H1 (cell line): ENCODE measurements at regions not wholly inside any gene's neighbourhood (a gene's known extent, or its start where the extent isn't known, plus 50 kb on each side); places are given as distances from the start of the nearest gene placed in this dataset.

ENCODE experiments used
- CTCF ChIA-PET: fragments of 300-600 bp; sonication (Branson Sonifier 250); formaldehyde crosslinking; loops from one replicate; lab custom pipeline; 2021; ENCODE audit not compliant: partially characterized antibody; lab: Charles Lee
- POLR2A ChIA-PET: fragments of 300-600 bp; sonication (Branson Sonifier 250); formaldehyde crosslinking; loops from one replicate; lab custom pipeline; 2021; ENCODE audit warnings: inconsistent platforms; ENCODE audit not compliant: partially characterized antibody; lab: Charles Lee
- DNase-seq, 2 experiments: peaks; one replicate each; pipeline versions ENCODE4 v3.0.0 to v3.0.0-alpha.2; 2010 to 2022; ENCODE audit warnings: low spot score in 2 of 2, low read depth in 1 of 2, mixed read lengths in 1 of 2
- FAIRE-seq: peaks from 2 replicates; lab custom pipeline; 2011; peaks lifted over from hg19 to GRCh38; lab: Jason Lieb, UNC
- H2AFZ ChIP-seq: 2 replicates; pipeline ENCODE4 v1.8.1; 2012; ENCODE audit warnings: low read length, inconsistent platforms
- H2AK5ac ChIP-seq: 2 replicates; pipeline ENCODE4 v1.6.1; 2013; ENCODE audit warnings: low read depth, low read length
- H2BK120ac ChIP-seq: replicated peaks from 2 replicates; pipeline ENCODE3; 2013; ENCODE audit warnings: low read depth, low read length, inconsistent platforms
- H2BK12ac ChIP-seq: 2 replicates; pipeline ENCODE4 v1.6.1; 2013; ENCODE audit warnings: low read depth, low read length
- H2BK15ac ChIP-seq: 2 replicates; pipeline ENCODE4 v1.6.1; 2013; ENCODE audit warnings: low read length
- H2BK20ac ChIP-seq: 2 replicates; pipeline ENCODE4 v1.6.1; 2013; ENCODE audit warnings: low read length
- H2BK5ac ChIP-seq: 2 replicates; pipeline ENCODE4 v1.6.1; 2013; ENCODE audit warnings: low read depth, low read length
- H3K14ac ChIP-seq: 2 replicates; pipeline ENCODE4 v1.6.1; 2013; ENCODE audit warnings: inconsistent platforms; ENCODE audit not compliant: insufficient read length
- H3K18ac ChIP-seq: 2 replicates; pipeline ENCODE4 v1.6.1; 2013; ENCODE audit warnings: low read length; ENCODE audit errors: extremely low read depth
- H3K23ac ChIP-seq: 2 replicates; pipeline ENCODE4 v1.6.1; 2013; ENCODE audit warnings: inconsistent platforms; ENCODE audit not compliant: insufficient read length
- H3K23me2 ChIP-seq: 2 replicates; pipeline ENCODE4 v1.6.1; 2013; ENCODE audit warnings: low read depth, low read length
- H3K27ac ChIP-seq: 2 replicates; pipeline ENCODE4 v1.6.1; 2011; ENCODE audit warnings: low read depth, low read length, inconsistent platforms
- H3K27me3 ChIP-seq, 4 experiments: replicated peaks in 1 of 4; 1 replicate in 1 of 4; 2 replicates in 3 of 4; pipeline versions ENCODE4 v1.6.1 to v1.8.1; 2011 to 2013; ENCODE audit warnings: low read length in 3 of 4, mild to moderate bottlenecking in 3 of 4, inconsistent platforms in 2 of 4, mixed read lengths in 2 of 4, moderate library complexity in 1 of 4; ENCODE audit not compliant: control insufficient read depth in 3 of 4, insufficient read depth in 3 of 4; ENCODE audit errors: extremely low read depth in 1 of 4
- H3K36me3 ChIP-seq, 4 experiments: 2 replicates each; pipeline versions ENCODE4 v1.6.1 to v1.8.1; 2011 to 2013; ENCODE audit warnings: mild to moderate bottlenecking in 4 of 4, low read length in 3 of 4, moderate library complexity in 2 of 4, control low read depth in 1 of 4, inconsistent platforms in 1 of 4; ENCODE audit not compliant: insufficient read depth in 4 of 4, control insufficient read depth in 2 of 4
- H3K4ac ChIP-seq: replicated peaks from 2 replicates; pipeline ENCODE3; 2013; ENCODE audit warnings: low read length, low read depth, mixed read lengths, inconsistent platforms; ENCODE audit not compliant: insufficient read length
- H3K4me1 ChIP-seq, 4 experiments: replicated peaks in 1 of 4; 1 replicate in 1 of 4; 2 replicates in 3 of 4; pipeline versions ENCODE4 v1.6.1 to v1.8.1; 2011 to 2013; ENCODE audit warnings: low read length in 3 of 4, inconsistent platforms in 2 of 4, mixed read lengths in 1 of 4; ENCODE audit not compliant: insufficient read depth in 4 of 4, control insufficient read depth in 3 of 4
- H3K4me2 ChIP-seq, 2 experiments: 2 replicates each; pipeline versions ENCODE4 v1.6.1 to v1.8.1; 2011 to 2013; ENCODE audit warnings: low read depth in 2 of 2, low read length in 2 of 2, control low read depth in 1 of 2, inconsistent platforms in 1 of 2, mild to moderate bottlenecking in 1 of 2; ENCODE audit not compliant: insufficient read depth in 1 of 2
- H3K4me3 ChIP-seq, 4 experiments: fragments of 200-600, 300-600 bp in 1 of 4; sonication (generic), shearing (Covaris generic), sonication (Bioruptor Twin) in 1 of 4; 2 replicates each; pipeline versions ENCODE4 v1.5.1 to v1.8.1; 2011 to 2016; ENCODE audit warnings: low read length in 4 of 4, low read depth in 3 of 4, control low read depth in 2 of 4, inconsistent platforms in 2 of 4, mild to moderate bottlenecking in 2 of 4, mixed read lengths in 1 of 4, moderate library complexity in 1 of 4; ENCODE audit not compliant: insufficient read depth in 2 of 4; ENCODE audit errors: extremely low read depth in 1 of 4
- H3K56ac ChIP-seq: replicated peaks from 2 replicates; pipeline ENCODE3; 2013; ENCODE audit warnings: low read depth, mild to moderate bottlenecking, mixed read lengths, low read length, inconsistent platforms; ENCODE audit not compliant: insufficient read length
- H3K79me1 ChIP-seq: 2 replicates; pipeline ENCODE4 v1.6.1; 2013; ENCODE audit warnings: low read depth, low read length, control low read depth
- H3K79me2 ChIP-seq, 2 experiments: 2 replicates each; pipeline versions ENCODE4 v1.6.1 to v1.8.1; 2012 to 2013; ENCODE audit warnings: low read length in 2 of 2, mild to moderate bottlenecking in 2 of 2, inconsistent platforms in 1 of 2; ENCODE audit not compliant: insufficient read depth in 2 of 2, control insufficient read depth in 1 of 2
- H3K9ac ChIP-seq, 4 experiments: replicated peaks in 1 of 4; 1 replicate in 1 of 4; 2 replicates in 3 of 4; pipeline versions ENCODE4 v1.6.1 to v1.8.1; 2011 to 2013; ENCODE audit warnings: low read depth in 3 of 4, low read length in 3 of 4, control low read depth in 2 of 4, mild to moderate bottlenecking in 2 of 4, moderate library complexity in 2 of 4, inconsistent platforms in 1 of 4; ENCODE audit errors: extremely low read depth in 1 of 4
- H3K9me3 ChIP-seq, 2 experiments: 2 replicates each; pipeline versions ENCODE4 v1.6.1 to v1.8.1; 2012 to 2013; ENCODE audit warnings: mild to moderate bottlenecking in 2 of 2, moderate library complexity in 2 of 2, control low read depth in 1 of 2, inconsistent platforms in 1 of 2, low read depth in 1 of 2, low read length in 1 of 2, mixed read lengths in 1 of 2; ENCODE audit not compliant: insufficient read depth in 2 of 2
- H4K20me1 ChIP-seq, 2 experiments: replicated peaks in 1 of 2; 2 replicates each; pipeline versions ENCODE3 to v1.8.1; 2011 to 2013; ENCODE audit warnings: inconsistent platforms in 2 of 2, low read length in 2 of 2, mild to moderate bottlenecking in 1 of 2; ENCODE audit not compliant: insufficient read depth in 2 of 2, control insufficient read depth in 1 of 2
- H4K5ac ChIP-seq: 2 replicates; pipeline ENCODE4 v1.6.1; 2013; ENCODE audit warnings: low read length, low read depth, mixed read lengths, inconsistent platforms; ENCODE audit not compliant: insufficient read length
- H4K8ac ChIP-seq: 2 replicates; pipeline ENCODE4 v1.8.0; 2013; ENCODE audit warnings: mild to moderate bottlenecking, moderate library complexity, low read length, inconsistent platforms; ENCODE audit not compliant: insufficient read depth; ENCODE audit errors: extremely low read depth
- H4K91ac ChIP-seq: replicated peaks from 2 replicates; pipeline ENCODE3; 2013; ENCODE audit warnings: low read length, mixed read lengths, inconsistent platforms; ENCODE audit not compliant: insufficient read length
- FOSL1 ChIP-seq: IDR thresholded peaks from 2 replicates; pipeline ENCODE4 v1.6.1; 2011; ENCODE audit warnings: mild to moderate bottlenecking, low read depth, low read length, moderate library complexity; ENCODE audit not compliant: insufficient read depth
- HDAC6 ChIP-seq: IDR thresholded peaks from one replicate; pipeline ENCODE4 v1.7.1; 2012; ENCODE audit warnings: low read depth, mild to moderate bottlenecking, inconsistent platforms, low read length, moderate library complexity
- RXRA ChIP-seq: IDR thresholded peaks from 2 replicates; pipeline ENCODE4 v1.6.1; 2011; ENCODE audit warnings: low read depth, mild to moderate bottlenecking, low read length, moderate library complexity; ENCODE audit not compliant: insufficient read depth
- SIX5 ChIP-seq: IDR thresholded peaks from 2 replicates; pipeline ENCODE4 v1.6.1; 2011; ENCODE audit warnings: mild to moderate bottlenecking, low read depth, low read length
- WGBS, 2 experiments: shearing (Covaris generic) in 1 of 2; methylation state at CpG; one replicate each; pipeline versions ENCODE4 v1.1.6 to v1.1.7; 2013 to 2015; ENCODE audit warnings: low lambda C conversion rate in 2 of 2, mixed read lengths in 2 of 2, inconsistent platforms in 1 of 2, low coverage in 1 of 2, missing lambda C conversion rate in 1 of 2; ENCODE audit not compliant: insufficient replicate concordance in 2 of 2, insufficient coverage in 1 of 2, insufficient read length in 1 of 2; ENCODE audit errors: extremely low coverage in 1 of 2, missing lambda C conversion rate in 1 of 2; 5-methylcytosine and 5-hydroxymethylcytosine counted together
- TF ChIP-seq, protein P1 (sequence below): IDR thresholded peaks from 2 replicates; pipeline ENCODE4 v1.6.1; 2012; ENCODE audit warnings: inconsistent platforms
- TF ChIP-seq, protein P2 (sequence below): IDR thresholded peaks from 2 replicates; pipeline ENCODE4 v1.6.1; 2011; ENCODE audit warnings: low read length, improper control_type of control experiment

DNA sequence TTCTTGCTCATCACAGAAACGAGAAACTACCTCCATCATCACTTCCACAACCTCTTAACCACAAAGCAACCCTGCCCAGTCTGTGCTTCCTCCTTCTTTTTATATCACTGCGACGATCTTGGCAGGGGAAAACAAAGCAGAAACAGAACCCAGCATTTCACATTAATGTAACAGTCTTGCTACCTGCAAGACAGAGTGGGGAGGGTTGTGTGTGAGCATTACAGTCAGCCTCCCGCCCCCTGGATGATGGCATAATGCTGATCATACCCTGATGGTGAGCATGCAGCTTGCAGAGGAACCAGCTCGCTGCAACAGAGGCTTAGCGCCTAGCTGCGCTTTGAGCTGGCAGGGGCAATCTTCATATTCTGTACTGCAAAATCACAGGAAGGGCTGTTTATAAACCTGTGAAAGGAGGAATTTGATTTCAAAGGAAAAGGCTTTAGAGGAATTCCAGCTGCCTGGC lies 376.1 kb downstream of the IRS1 start:
- TF ChIP-seq HDAC6: no peak
- TF ChIP-seq RXRA: no peak
- no peak for TF ChIP-seq SIX5
- TF ChIP-seq, protein P1, sequence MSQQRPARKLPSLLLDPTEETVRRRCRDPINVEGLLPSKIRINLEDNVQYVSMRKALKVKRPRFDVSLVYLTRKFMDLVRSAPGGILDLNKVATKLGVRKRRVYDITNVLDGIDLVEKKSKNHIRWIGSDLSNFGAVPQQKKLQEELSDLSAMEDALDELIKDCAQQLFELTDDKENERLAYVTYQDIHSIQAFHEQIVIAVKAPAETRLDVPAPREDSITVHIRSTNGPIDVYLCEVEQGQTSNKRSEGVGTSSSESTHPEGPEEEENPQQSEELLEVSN: no peak
- TF ChIP-seq, protein P2, sequence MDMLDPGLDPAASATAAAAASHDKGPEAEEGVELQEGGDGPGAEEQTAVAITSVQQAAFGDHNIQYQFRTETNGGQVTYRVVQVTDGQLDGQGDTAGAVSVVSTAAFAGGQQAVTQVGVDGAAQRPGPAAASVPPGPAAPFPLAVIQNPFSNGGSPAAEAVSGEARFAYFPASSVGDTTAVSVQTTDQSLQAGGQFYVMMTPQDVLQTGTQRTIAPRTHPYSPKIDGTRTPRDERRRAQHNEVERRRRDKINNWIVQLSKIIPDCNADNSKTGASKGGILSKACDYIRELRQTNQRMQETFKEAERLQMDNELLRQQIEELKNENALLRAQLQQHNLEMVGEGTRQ: no peak
- no peak for TF ChIP-seq FOSL1
- H3K79me2 ChIP-seq: no peaks in the 10 kb centered on the region
- no peak overlapping the region for H3K9ac ChIP-seq
- no peak overlapping the region for H3K18ac ChIP-seq
- H3K4me3 ChIP-seq: no peak overlapping the region
- no peak overlapping the region for H2BK15ac ChIP-seq
- H4K5ac ChIP-seq: no peak overlapping the region
- no peak overlapping the region for H3K56ac ChIP-seq
- no peaks in the 10 kb centered on the region for H3K9me3 ChIP-seq
- no peak overlapping the region for H3K4ac ChIP-seq
- CTCF ChIA-PET: interaction anchor here (1.0 kb wide), 1 partner anchor 21 kb away, joined by 3 read pairs; no protein-coding TSS in a partner anchor
- H3K36me3 ChIP-seq: no peaks in the 10 kb centered on the region; a peak in 1 of 8 replicates
- H2BK5ac ChIP-seq: no peak overlapping the region
- POLR2A ChIA-PET: no interaction called here
- H2BK20ac ChIP-seq: no peak overlapping the region
- no peaks in the 10 kb centered on the region for H3K79me1 ChIP-seq
- H3K23ac ChIP-seq: no peak overlapping the region
- WGBS, 2 experiments: 85% methylated on average over 7 of the region's 7 CpGs; no CpG with 5 or more reads in 1 of the 2 experiments
- DNase-seq (no peak), FAIRE-seq (no peak)
- H2BK120ac ChIP-seq: no peak overlapping the region
- H2AFZ ChIP-seq: 0 out of 2 replicates have a peak overlapping the region, but pooled peaks have one; percentile 43
- H3K27me3 ChIP-seq: no peaks in the 10 kb centered on the region
- H2AK5ac ChIP-seq: no peak overlapping the region
- no peak overlapping the region for H3K14ac ChIP-seq
- H2BK12ac ChIP-seq: no peak overlapping the region
- H3K4me2 ChIP-seq: no peak overlapping the region
- no peak overlapping the region for H4K91ac ChIP-seq
- no peaks in the 10 kb centered on the region for H4K20me1 ChIP-seq
- no peak overlapping the region for H4K8ac ChIP-seq
- H3K23me2 ChIP-seq: no peaks in the 10 kb centered on the region
- H3K27ac ChIP-seq: no peak overlapping the region
- H3K4me1 ChIP-seq: no peaks in the 10 kb centered on the region
